ENCODE measurements at regions not wholly inside any gene's neighbourhood (a gene's known extent, or its start where the extent isn't known, plus 50 kb on each side); places are given as distances from the start of the nearest gene placed in this dataset.

DNA sequence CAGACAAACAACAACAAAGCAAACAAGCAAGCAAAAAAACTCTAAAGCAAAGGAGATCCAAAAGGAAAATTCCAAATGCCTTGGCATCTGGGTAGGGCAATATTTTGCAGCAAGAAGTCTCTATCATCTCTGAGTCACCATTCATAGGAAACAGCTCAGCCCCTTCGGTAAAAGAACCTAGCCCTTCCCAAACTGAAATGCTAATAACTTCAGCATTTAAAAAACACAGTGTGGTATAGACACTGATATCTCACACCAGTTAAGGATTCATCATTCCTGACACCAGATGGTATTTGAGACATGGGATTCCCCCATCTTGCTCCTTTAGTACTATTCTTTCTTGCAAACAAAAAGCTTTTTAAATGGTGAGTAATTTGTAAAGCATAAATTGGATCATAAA, 491.8 kb downstream of the TXNL1 start:
- no peak for TF ChIP-seq ZNF133 (tag by site-specific recombination; IDR thresholded peaks at IDR 0.05)
- no peak for TF ChIP-seq TCF7L2 (IDR thresholded peaks at IDR 0.05; ENCODE audit: borderline replicate concordance, low read depth, low read length)
- TF ChIP-seq, protein P1, sequence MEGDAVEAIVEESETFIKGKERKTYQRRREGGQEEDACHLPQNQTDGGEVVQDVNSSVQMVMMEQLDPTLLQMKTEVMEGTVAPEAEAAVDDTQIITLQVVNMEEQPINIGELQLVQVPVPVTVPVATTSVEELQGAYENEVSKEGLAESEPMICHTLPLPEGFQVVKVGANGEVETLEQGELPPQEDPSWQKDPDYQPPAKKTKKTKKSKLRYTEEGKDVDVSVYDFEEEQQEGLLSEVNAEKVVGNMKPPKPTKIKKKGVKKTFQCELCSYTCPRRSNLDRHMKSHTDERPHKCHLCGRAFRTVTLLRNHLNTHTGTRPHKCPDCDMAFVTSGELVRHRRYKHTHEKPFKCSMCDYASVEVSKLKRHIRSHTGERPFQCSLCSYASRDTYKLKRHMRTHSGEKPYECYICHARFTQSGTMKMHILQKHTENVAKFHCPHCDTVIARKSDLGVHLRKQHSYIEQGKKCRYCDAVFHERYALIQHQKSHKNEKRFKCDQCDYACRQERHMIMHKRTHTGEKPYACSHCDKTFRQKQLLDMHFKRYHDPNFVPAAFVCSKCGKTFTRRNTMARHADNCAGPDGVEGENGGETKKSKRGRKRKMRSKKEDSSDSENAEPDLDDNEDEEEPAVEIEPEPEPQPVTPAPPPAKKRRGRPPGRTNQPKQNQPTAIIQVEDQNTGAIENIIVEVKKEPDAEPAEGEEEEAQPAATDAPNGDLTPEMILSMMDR (tag by site-specific recombination; IDR thresholded peaks at IDR 0.05), result no peak
- no peak for TF ChIP-seq ZEB2 (tag by site-specific recombination; IDR thresholded peaks at IDR 0.05)
